OCI-LY3 (cell line): ENCODE measurements at regions not wholly inside any gene's neighbourhood (a gene's known extent, or its start where the extent isn't known, plus 50 kb on each side); places are given as distances from the start of the nearest gene placed in this dataset.

Experiments used
- EZH2phosphoT487 ChIP-seq: fragments of 200-600 bp; shearing (Covaris generic); IDR thresholded peaks from 2 replicates; pipeline ENCODE4 v1.6.1; 2018; ENCODE audit warnings: antibody characterized with exemption, mixed run types, low read depth
- TF ChIP-seq, protein P1 (sequence below): fragments of 200-600, 300-600 bp; sonication (generic); IDR thresholded peaks from 2 replicates; pipeline ENCODE4 v1.5.1; 2014; ENCODE audit warnings: antibody characterized with exemption, low read length, low read depth

DNA sequence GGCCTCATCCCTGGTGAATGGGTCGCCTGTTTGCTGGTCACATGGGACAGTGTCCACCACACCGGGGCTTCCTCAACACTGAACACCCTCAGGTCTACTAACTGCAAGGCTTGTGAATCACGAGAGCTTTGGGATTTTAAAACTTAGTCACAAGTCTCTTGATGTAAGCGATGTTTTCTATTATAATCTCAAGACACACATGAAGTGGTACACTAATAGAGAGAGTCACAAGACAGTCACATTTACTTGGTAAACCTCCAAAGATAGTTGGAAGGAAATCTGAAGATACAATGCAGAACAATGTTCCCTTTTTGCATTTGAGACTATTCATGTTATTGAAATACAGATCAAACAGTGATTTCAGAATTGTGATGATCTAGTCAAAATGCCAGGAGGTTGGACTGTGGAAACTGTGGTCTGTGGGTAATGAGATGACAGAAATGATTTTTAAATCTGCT is 233.1 kb upstream of the KLF6 start:
- TF ChIP-seq, protein P1, sequence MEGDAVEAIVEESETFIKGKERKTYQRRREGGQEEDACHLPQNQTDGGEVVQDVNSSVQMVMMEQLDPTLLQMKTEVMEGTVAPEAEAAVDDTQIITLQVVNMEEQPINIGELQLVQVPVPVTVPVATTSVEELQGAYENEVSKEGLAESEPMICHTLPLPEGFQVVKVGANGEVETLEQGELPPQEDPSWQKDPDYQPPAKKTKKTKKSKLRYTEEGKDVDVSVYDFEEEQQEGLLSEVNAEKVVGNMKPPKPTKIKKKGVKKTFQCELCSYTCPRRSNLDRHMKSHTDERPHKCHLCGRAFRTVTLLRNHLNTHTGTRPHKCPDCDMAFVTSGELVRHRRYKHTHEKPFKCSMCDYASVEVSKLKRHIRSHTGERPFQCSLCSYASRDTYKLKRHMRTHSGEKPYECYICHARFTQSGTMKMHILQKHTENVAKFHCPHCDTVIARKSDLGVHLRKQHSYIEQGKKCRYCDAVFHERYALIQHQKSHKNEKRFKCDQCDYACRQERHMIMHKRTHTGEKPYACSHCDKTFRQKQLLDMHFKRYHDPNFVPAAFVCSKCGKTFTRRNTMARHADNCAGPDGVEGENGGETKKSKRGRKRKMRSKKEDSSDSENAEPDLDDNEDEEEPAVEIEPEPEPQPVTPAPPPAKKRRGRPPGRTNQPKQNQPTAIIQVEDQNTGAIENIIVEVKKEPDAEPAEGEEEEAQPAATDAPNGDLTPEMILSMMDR, result no peak
- TF ChIP-seq EZH2phosphoT487, result no peak
